NOMO-1 treated with DMSO at 0.1 percent for 48 hours (cell line): ENCODE measurements at regions not wholly inside any gene's neighbourhood (a gene's known extent, or its start where the extent isn't known, plus 50 kb on each side); places are given as distances from the start of the nearest gene placed in this dataset.

ENCODE experiments used
- DNase-seq: peaks from one replicate; lab custom pipeline; 2025; ENCODE audit not compliant: unreplicated experiment; lab: John Stamatoyannopoulos, UW

GRCh38 chr7:125573126-125573525, 643.5 kb upstream of the POT1 start:
- DNase-seq: no peak

GRCh38 chr7:125572414-125572813, 642.8 kb upstream of the POT1 start:
- DNase-seq: no peak

GRCh38 chr7:125568799-125569198, 639.2 kb upstream of the POT1 start:
- DNase-seq: no peak

GRCh38 chr7:125567686-125568085, 638.1 kb upstream of the POT1 start:
- no peak for DNase-seq

GRCh38 chr7:125563964-125564529, 634.4 kb upstream of the POT1 start:
- DNase-seq: no peak

- DNase-seq: no peak
Measured at GRCh38 chr7:125563557-125563956, 633.9 kb upstream of the POT1 start.

GRCh38 chr7:125561006-125561405, 631.4 kb upstream of the POT1 start:
- no peak for DNase-seq

- no peak for DNase-seq
Measured at GRCh38 chr7:125559921-125560320, 630.3 kb upstream of the POT1 start.

GRCh38 chr7:125555916-125556315, 626.3 kb upstream of the POT1 start:
- DNase-seq: no peak

- DNase-seq: no peak
Measured at GRCh38 chr7:125551008-125551407, 621.4 kb upstream of the POT1 start.

- DNase-seq: no peak
Measured at GRCh38 chr7:125547505-125547904, 617.9 kb upstream of the POT1 start.

GRCh38 chr7:125530553-125530952, 600.9 kb upstream of the POT1 start:
- no peak for DNase-seq

- DNase-seq: no peak
Measured at GRCh38 chr7:125529249-125529648, 599.6 kb upstream of the POT1 start.

- DNase-seq: no peak
Measured at GRCh38 chr7:125526958-125527357, 597.3 kb upstream of the POT1 start.

GRCh38 chr7:125526092-125526491, 596.5 kb upstream of the POT1 start:
- no peak for DNase-seq

GRCh38 chr7:125516194-125516593, 586.6 kb upstream of the POT1 start:
- DNase-seq: no peak

- DNase-seq: no peak
Measured at GRCh38 chr7:125512373-125512772, 582.7 kb upstream of the POT1 start.

GRCh38 chr7:125511310-125511709, 581.7 kb upstream of the POT1 start:
- no peak for DNase-seq

- no peak for DNase-seq
Measured at GRCh38 chr7:125506331-125506730, 576.7 kb upstream of the POT1 start.

GRCh38 chr7:125504848-125505247, 575.2 kb upstream of the POT1 start:
- DNase-seq: no peak

GRCh38 chr7:125495997-125496396, 566.4 kb upstream of the POT1 start:
- no peak for DNase-seq

GRCh38 chr7:125492521-125492920, 562.9 kb upstream of the POT1 start:
- no peak for DNase-seq

GRCh38 chr7:125491137-125491536, 561.5 kb upstream of the POT1 start:
- DNase-seq: no peak

- no peak for DNase-seq
Measured at GRCh38 chr7:125490167-125490566, 560.5 kb upstream of the POT1 start.
